GM18909 (cell line): ENCODE measurements at regions not wholly inside any gene's neighbourhood (a gene's known extent, or its start where the extent isn't known, plus 50 kb on each side); places are given as distances from the start of the nearest gene placed in this dataset.

Experiments
- ATAC-seq: cut with Tn5 transposase; IDR thresholded peaks from one replicate; pipeline ENCODE4 v1.9.1; 2021; ENCODE audit warnings: mild to moderate bottlenecking; ENCODE audit not compliant: unreplicated experiment, poor library complexity

- ATAC-seq: no peak
Measured at GRCh38 chr3:25064681-25065080, 363.4 kb upstream of the RARB start.

- no peak for ATAC-seq
Measured at GRCh38 chr3:25069970-25070369, 358.1 kb upstream of the RARB start.

GRCh38 chr3:25071846-25072245 is 356.2 kb upstream of the RARB start:
- ATAC-seq: no peak

GRCh38 chr3:25073423-25073822 is 354.6 kb upstream of the RARB start:
- no peak for ATAC-seq

GRCh38 chr3:25074149-25074548 is 353.9 kb upstream of the RARB start:
- no peak for ATAC-seq

- ATAC-seq: no peak
Measured at GRCh38 chr3:25080461-25080860, 347.6 kb upstream of the RARB start.

- ATAC-seq: no peak
Measured at GRCh38 chr3:25084016-25084415, 344.0 kb upstream of the RARB start.

- no peak for ATAC-seq
Measured at GRCh38 chr3:25086721-25087120, 341.3 kb upstream of the RARB start.

- no peak for ATAC-seq
Measured at GRCh38 chr3:25088284-25088683, 339.8 kb upstream of the RARB start.

- ATAC-seq: no peak
Measured at GRCh38 chr3:25090698-25091453, 337.2 kb upstream of the RARB start.

- ATAC-seq: no peak
Measured at GRCh38 chr3:25091934-25092333, 336.1 kb upstream of the RARB start.

- ATAC-seq: no peak
Measured at GRCh38 chr3:25094932-25095685, 333.0 kb upstream of the RARB start.

GRCh38 chr3:25096536-25096935 is 331.5 kb upstream of the RARB start:
- no peak for ATAC-seq

GRCh38 chr3:25097023-25097422 is 331.0 kb upstream of the RARB start:
- no peak for ATAC-seq

GRCh38 chr3:25099666-25100065 is 328.4 kb upstream of the RARB start:
- ATAC-seq: no peak

- no peak for ATAC-seq
Measured at GRCh38 chr3:25103391-25103790, 324.7 kb upstream of the RARB start.

- no peak for ATAC-seq
Measured at GRCh38 chr3:25107918-25108617, 320.0 kb upstream of the RARB start.

- ATAC-seq: no peak
Measured at GRCh38 chr3:25110642-25111041, 317.4 kb upstream of the RARB start.

GRCh38 chr3:25113891-25114290 is 314.2 kb upstream of the RARB start:
- ATAC-seq: no peak

GRCh38 chr3:25114532-25114931 is 313.5 kb upstream of the RARB start:
- no peak for ATAC-seq

GRCh38 chr3:25117005-25117593 is 311.0 kb upstream of the RARB start:
- no peak for ATAC-seq
